Right ventricle myocardium inferior (tissue), 1 donor: ENCODE measurements at regions not wholly inside any gene's neighbourhood (a gene's known extent, or its start where the extent isn't known, plus 50 kb on each side); places are given as distances from the start of the nearest gene placed in this dataset.
"Not testable (repeated sequence)": the region's sequence is repeated elsewhere in the genome, so short reads cannot be mapped to it uniquely, and the experiment has no call there.

Experiments used
- ATAC-seq: fragments of 200-7000 bp; cut with Tn5 transposase; one replicate; pipeline ENCODE4 v1.9.1; 2020; ENCODE audit warnings: mild to moderate bottlenecking, moderate library complexity
- DNase-seq: peaks from one replicate; pipeline ENCODE4 v3.0.0; 2021; ENCODE audit errors: missing footprints
- intact Hi-C: fragments of 100-400 bp; cut with DNase I; formaldehyde crosslinking; loops from one replicate; pipeline ENCODE4 v1.11.0; 2022
- donor health status: DM: no; HTN: yes; CAD: no; lungs with severe emphysema.

GRCh38 chr13:61094865-61095264, 320.8 kb downstream of the PCDH20 start:
- intact Hi-C loops: no loop called here
- ATAC-seq (no peak), DNase-seq (no peak)

GRCh38 chr13:61089894-61090293, 325.8 kb downstream of the PCDH20 start:
- intact Hi-C loops, ATAC-seq, DNase-seq: not testable (repeated sequence)

GRCh38 chr13:61086087-61086486, 329.6 kb downstream of the PCDH20 start:
- intact Hi-C loops: no loop called here
- ATAC-seq: no peak
- no peak for DNase-seq

- ATAC-seq (no peak), DNase-seq (no peak)
- intact Hi-C loops: no loop called here
Measured at GRCh38 chr13:61084988-61085387, 330.7 kb downstream of the PCDH20 start.

- ATAC-seq (no peak), DNase-seq (no peak)
- intact Hi-C loops: no loop called here
Measured at GRCh38 chr13:61078976-61079770, 336.5 kb downstream of the PCDH20 start.

GRCh38 chr13:61052175-61052574, 363.5 kb downstream of the PCDH20 start:
- intact Hi-C loops: no loop called here
- ATAC-seq (no peak), DNase-seq (no peak)

GRCh38 chr13:61045251-61045650, 370.4 kb downstream of the PCDH20 start:
- DNase-seq: no peak
- no peak for ATAC-seq
- intact Hi-C loops: no loop called here

GRCh38 chr13:61040181-61040580, 375.5 kb downstream of the PCDH20 start:
- intact Hi-C loops: no loop called here
- DNase-seq: no peak
- ATAC-seq: no peak

- ATAC-seq (no peak), DNase-seq (no peak)
- intact Hi-C loops: no loop called here
Measured at GRCh38 chr13:61039302-61039701, 376.3 kb downstream of the PCDH20 start.

GRCh38 chr13:61036715-61037114, 378.9 kb downstream of the PCDH20 start:
- DNase-seq (no peak), ATAC-seq (no peak)
- intact Hi-C loops: no loop called here

- no peak for ATAC-seq
- no peak for DNase-seq
- intact Hi-C loops: no loop called here
Measured at GRCh38 chr13:61030445-61030844, 385.2 kb downstream of the PCDH20 start.

GRCh38 chr13:61029064-61029463, 386.6 kb downstream of the PCDH20 start:
- intact Hi-C loops: no loop called here
- ATAC-seq: no peak

GRCh38 chr13:61024046-61024445, 391.6 kb downstream of the PCDH20 start:
- intact Hi-C loops: no loop called here
- ATAC-seq: no peak

More at GRCh38 chr13:61029064-61029463, 386.6 kb downstream of the PCDH20 start:
- no peak for DNase-seq

GRCh38 chr13:61021838-61022237, 393.8 kb downstream of the PCDH20 start:
- intact Hi-C loops: no loop called here
- DNase-seq (no peak), ATAC-seq (no peak)

More at GRCh38 chr13:61024046-61024445, 391.6 kb downstream of the PCDH20 start:
- no peak for DNase-seq

GRCh38 chr13:61013796-61014195, 401.9 kb downstream of the PCDH20 start:
- no peak for ATAC-seq
- intact Hi-C loops: no loop called here

GRCh38 chr13:61010358-61010757, 405.3 kb downstream of the PCDH20 start:
- intact Hi-C loops: no loop called here
- no peak for ATAC-seq

More at GRCh38 chr13:61013796-61014195, 401.9 kb downstream of the PCDH20 start:
- no peak for DNase-seq

GRCh38 chr13:61002686-61003085, 413.0 kb downstream of the PCDH20 start:
- DNase-seq: no peak
- intact Hi-C loops: no loop called here
- ATAC-seq: no peak

More at GRCh38 chr13:61010358-61010757, 405.3 kb downstream of the PCDH20 start:
- DNase-seq: no peak

GRCh38 chr13:60990032-60990733, 425.5 kb downstream of the PCDH20 start:
- no peak for ATAC-seq
- intact Hi-C loops: no loop called here
- no peak for DNase-seq

GRCh38 chr13:60986301-60986700, 429.3 kb downstream of the PCDH20 start:
- intact Hi-C loops: no loop called here
- DNase-seq: no peak
- no peak for ATAC-seq

GRCh38 chr13:60981407-60981806, 434.2 kb downstream of the PCDH20 start:
- DNase-seq (no peak), ATAC-seq (no peak)

More at GRCh38 chr13:60981407-60981806, 434.2 kb downstream of the PCDH20 start:
- intact Hi-C loops: no loop called here
